WTC11 (cell line): ENCODE measurements at regions not wholly inside any gene's neighbourhood (a gene's known extent, or its start where the extent isn't known, plus 50 kb on each side); places are given as distances from the start of the nearest gene placed in this dataset.

Experiments
- ATAC-seq: fragments of 200-7000 bp; cut with Tn5 transposase; 2 replicates; pipeline ENCODE4 v1.10.0; 2021; ENCODE audit warnings: mild to moderate bottlenecking, moderate library complexity
- CTCF ChIA-PET: fragments of 300-600 bp; sonication (Branson Sonifier 250); formaldehyde crosslinking; loops from one replicate; lab custom pipeline; 2021; ENCODE audit warnings: antibody characterized with exemption; lab: Charles Lee
- POLR2A ChIA-PET: fragments of 350-600 bp; sonication (Branson Sonifier 250); formaldehyde crosslinking; loops from one replicate; lab custom pipeline; 2021; ENCODE audit warnings: antibody characterized with exemption; lab: Charles Lee
- DNase-seq: peaks from one replicate; pipeline ENCODE4 v3.0.0; 2021; ENCODE audit warnings: low spot score
- H3K27ac Mint-ChIP-seq: 2 replicates; pipeline ENCODE4 v1.8.0; 2021; ENCODE audit warnings: mixed read lengths
- H3K27me3 Mint-ChIP-seq: 2 replicates; pipeline ENCODE4 v1.8.0; 2021; ENCODE audit warnings: low read depth, mild to moderate bottlenecking, moderate library complexity, mixed read lengths
- H3K36me3 Mint-ChIP-seq: 2 replicates; pipeline ENCODE4 v1.8.0; 2021; ENCODE audit warnings: mixed read lengths
- H3K4me1 Mint-ChIP-seq: 2 replicates; pipeline ENCODE4 v1.8.0; 2022; ENCODE audit warnings: mixed read lengths
- H3K4me3 Mint-ChIP-seq: 2 replicates; pipeline ENCODE4 v1.8.0; 2021; ENCODE audit warnings: mild to moderate bottlenecking, moderate library complexity, mixed read lengths
- H3K9me3 Mint-ChIP-seq: 2 replicates; pipeline ENCODE4 v1.8.0; 2021; ENCODE audit warnings: mixed read lengths
- ARID4B ChIP-seq: sonication (generic); formaldehyde crosslinking; IDR thresholded peaks from 2 replicates; pipeline ENCODE4 v1.8.0; 2023; ENCODE audit warnings: missing genetic modification reagents, mild to moderate bottlenecking, borderline replicate concordance
- ATF2 ChIP-seq: sonication (generic); formaldehyde crosslinking; IDR thresholded peaks from 2 replicates; pipeline ENCODE4 v1.8.1; 2022; ENCODE audit warnings: low read depth, missing genetic modification reagents, borderline replicate concordance
- E2F1 ChIP-seq: sonication (generic); formaldehyde crosslinking; IDR thresholded peaks from 2 replicates; pipeline ENCODE4 v1.8.0; 2022; ENCODE audit warnings: mild to moderate bottlenecking, missing genetic modification reagents
- EMX1 ChIP-seq: fragments of 250-450 bp; sonication (Bioruptor Pico); IDR thresholded peaks from 2 replicates; pipeline ENCODE4 v1.8.0; 2021; ENCODE audit warnings: mild to moderate bottlenecking
- FOXJ3 ChIP-seq: sonication (generic); formaldehyde crosslinking; IDR thresholded peaks from 2 replicates; pipeline ENCODE4 v1.9.0; 2021; ENCODE audit warnings: missing genetic modification reagents, mild to moderate bottlenecking, borderline replicate concordance
- FOXK1 ChIP-seq: sonication (generic); formaldehyde crosslinking; IDR thresholded peaks from 2 replicates; pipeline ENCODE4 v1.8.0; 2022; ENCODE audit warnings: mild to moderate bottlenecking, moderate library complexity, missing genetic modification reagents
- FOXP4 ChIP-seq: sonication (generic); formaldehyde crosslinking; IDR thresholded peaks from 2 replicates; pipeline ENCODE4 v1.8.0; 2022; ENCODE audit warnings: mild to moderate bottlenecking, missing genetic modification reagents
- GRHL2 ChIP-seq: fragments of 250-450 bp; sonication (Bioruptor Pico); IDR thresholded peaks from 2 replicates; pipeline ENCODE4 v1.8.0; 2022; ENCODE audit warnings: mild to moderate bottlenecking, moderate library complexity; ENCODE audit not compliant: insufficient replicate concordance, severe bottlenecking
- IRF1 ChIP-seq: sonication (generic); formaldehyde crosslinking; IDR thresholded peaks from 2 replicates; pipeline ENCODE4 v1.8.0; 2023; ENCODE audit warnings: missing genetic modification reagents
- IRF2 ChIP-seq: sonication (generic); formaldehyde crosslinking; IDR thresholded peaks from 2 replicates; pipeline ENCODE4 v1.8.0; 2022; ENCODE audit warnings: low read depth, missing genetic modification reagents, borderline replicate concordance
- JAZF1 ChIP-seq: fragments of 250-450 bp; sonication (Bioruptor Pico); IDR thresholded peaks from 2 replicates; pipeline ENCODE4 v1.9.0; 2021; ENCODE audit warnings: moderate library complexity, mild to moderate bottlenecking, inconsistent platforms
- MYBL2 ChIP-seq: sonication (generic); formaldehyde crosslinking; IDR thresholded peaks from 2 replicates; pipeline ENCODE4 v1.8.1; 2023; ENCODE audit warnings: mild to moderate bottlenecking, moderate library complexity, missing genetic modification reagents
- NR1H2 ChIP-seq: sonication (generic); formaldehyde crosslinking; IDR thresholded peaks from 2 replicates; pipeline ENCODE4 v1.9.0; 2021; ENCODE audit warnings: mild to moderate bottlenecking, moderate library complexity, missing genetic modification reagents
- PRRX2 ChIP-seq: fragments of 250-450 bp; sonication (Bioruptor Pico); IDR thresholded peaks from 2 replicates; pipeline ENCODE4 v1.8.0; 2021; ENCODE audit warnings: mild to moderate bottlenecking
- RELA ChIP-seq: sonication (generic); formaldehyde crosslinking; IDR thresholded peaks from 2 replicates; pipeline ENCODE4 v1.8.1; 2022; ENCODE audit warnings: missing genetic modification reagents, mild to moderate bottlenecking, borderline replicate concordance
- USF1 ChIP-seq: sonication (generic); formaldehyde crosslinking; IDR thresholded peaks from 2 replicates; pipeline ENCODE4 v1.8.0; 2022; ENCODE audit warnings: mild to moderate bottlenecking, missing genetic modification reagents
- ZNF121 ChIP-seq: sonication (generic); formaldehyde crosslinking; IDR thresholded peaks from 2 replicates; pipeline ENCODE4 v1.8.0; 2023; ENCODE audit warnings: missing genetic modification reagents
- ZNF416 ChIP-seq: fragments of 250-450 bp; sonication (Bioruptor Pico); IDR thresholded peaks from 2 replicates; pipeline ENCODE4 v1.9.0; 2021; ENCODE audit warnings: mild to moderate bottlenecking, inconsistent platforms
- ZSCAN18 ChIP-seq: fragments of 250-450 bp; sonication (Bioruptor Pico); IDR thresholded peaks from 2 replicates; pipeline ENCODE4 v2.1.2; 2022; ENCODE audit warnings: mild to moderate bottlenecking, moderate library complexity

- TF ChIP-seq ARID4B (CRISPR knock-in tag) = no peak
- no peak for TF ChIP-seq MYBL2 (CRISPR knock-in tag)
- no peak for TF ChIP-seq JAZF1 (CRISPR knock-in tag)
- no peak for TF ChIP-seq IRF2
- TF ChIP-seq FOXK1 (CRISPR knock-in tag) = no peak
- TF ChIP-seq GRHL2 (CRISPR knock-in tag) = no peak
- TF ChIP-seq PRRX2 (CRISPR knock-in tag) = no peak
- no peak for TF ChIP-seq E2F1 (CRISPR knock-in tag)
- TF ChIP-seq NR1H2 (CRISPR knock-in tag) = no peak
- no peak for TF ChIP-seq FOXJ3 (CRISPR knock-in tag)
- TF ChIP-seq ZSCAN18 (CRISPR knock-in tag) = no peak
Measured at GRCh38 chr3:152728231-152728980, 106.5 kb upstream of the P2RY1 start (continued).

GRCh38 chr3:152729906-152730305 lies 105.0 kb upstream of the P2RY1 start:
- Mint-ChIP-seq H3K9me3 (peaks cover 8% of the 10 kb centered on the region), H3K36me3 (no peaks in the 10 kb centered on the region), H3K27ac (no peak overlapping the region), H3K27me3 (peaks cover 2% of the 10 kb centered on the region; the same call in 1 of the 2 replicates), H3K4me1 (no peaks in the 10 kb centered on the region), H3K4me3 (no peak overlapping the region)
- POLR2A ChIA-PET = no interaction called here
- CTCF ChIA-PET = no interaction called here
- ATAC-seq (no peak), DNase-seq (no peak)
- TF ChIP-seq ZNF121 (CRISPR knock-in tag) (no peak), FOXP4 (CRISPR knock-in tag) (no peak), RELA (CRISPR knock-in tag) (no peak), USF1 (no peak), ZSCAN18 (CRISPR knock-in tag) (no peak), IRF1 (CRISPR knock-in tag) (no peak), ATF2 (no peak), ZNF416 (CRISPR knock-in tag) (no peak), EMX1 (CRISPR knock-in tag) (no peak)
